OCI-LY3 (cell line): ENCODE measurements at regions not wholly inside any gene's neighbourhood (a gene's known extent, or its start where the extent isn't known, plus 50 kb on each side); places are given as distances from the start of the nearest gene placed in this dataset.

Experiments used
- CTCF ChIP-seq: fragments of 200-600, 300-600 bp; sonication (generic); IDR thresholded peaks from 2 replicates; pipeline ENCODE4 v1.5.1; 2014; ENCODE audit warnings: antibody characterized with exemption, low read length, low read depth
- EZH2phosphoT487 ChIP-seq: fragments of 200-600 bp; shearing (Covaris generic); IDR thresholded peaks from 2 replicates; pipeline ENCODE4 v1.6.1; 2018; ENCODE audit warnings: antibody characterized with exemption, mixed run types, low read depth

- no peak for TF ChIP-seq CTCF
- no peak for TF ChIP-seq EZH2phosphoT487
These were observed 182.7 kb upstream of the GLI2 start for GRCh38 chr2:120552800-120553481.
